H9 (cell line): ENCODE measurements at regions not wholly inside any gene's neighbourhood (a gene's known extent, or its start where the extent isn't known, plus 50 kb on each side); places are given as distances from the start of the nearest gene placed in this dataset.

Experiments
- DNase-seq: peaks from one replicate; pipeline ENCODE4 v3.0.0-alpha.2; 2017
- H2AFZ ChIP-seq: one replicate; pipeline ENCODE4 v1.6.1; 2013; ENCODE audit warnings: mild to moderate bottlenecking, low read length, control low read depth, moderate library complexity
- H2AK5ac ChIP-seq: 2 replicates; pipeline ENCODE4 v1.6.1; 2013; ENCODE audit warnings: low read length, control low read depth, mixed read lengths; ENCODE audit not compliant: insufficient read length
- H2BK120ac ChIP-seq: one replicate; pipeline ENCODE4 v1.6.1; 2013; ENCODE audit warnings: low read depth, mild to moderate bottlenecking, low read length, control low read depth, inconsistent platforms; ENCODE audit not compliant: poor library complexity, severe bottlenecking
- H2BK12ac ChIP-seq: 2 replicates; pipeline ENCODE4 v1.6.1; 2013; ENCODE audit warnings: low read length, control low read depth, mixed read lengths, low read depth; ENCODE audit not compliant: insufficient read length
- H2BK15ac ChIP-seq: 2 replicates; pipeline ENCODE4 v1.6.1; 2013; ENCODE audit warnings: low read depth, low read length, control low read depth
- H2BK20ac ChIP-seq: one replicate; pipeline ENCODE4 v1.6.1; 2013; ENCODE audit warnings: low read depth, mild to moderate bottlenecking, low read length, control low read depth, inconsistent platforms; ENCODE audit not compliant: poor library complexity, severe bottlenecking
- H2BK5ac ChIP-seq: 2 replicates; pipeline ENCODE4 v1.6.1; 2013; ENCODE audit warnings: low read length, control low read depth, mixed read lengths; ENCODE audit not compliant: insufficient read length
- H3K14ac ChIP-seq: 2 replicates; pipeline ENCODE4 v1.6.1; 2013; ENCODE audit warnings: low read length, control low read depth; ENCODE audit not compliant: insufficient read depth
- H3K18ac ChIP-seq: 2 replicates; pipeline ENCODE4 v1.6.1; 2013; ENCODE audit warnings: low read depth, mild to moderate bottlenecking, mixed read lengths, low read length, control low read depth; ENCODE audit not compliant: insufficient read length
- H3K23ac ChIP-seq: 2 replicates; pipeline ENCODE4 v1.6.1; 2013; ENCODE audit warnings: low read length, control low read depth, mixed read lengths, low read depth; ENCODE audit not compliant: insufficient read length
- H3K23me2 ChIP-seq: 2 replicates; pipeline ENCODE4 v1.6.1; 2013; ENCODE audit warnings: low read depth, mild to moderate bottlenecking, mixed read lengths, low read length, control low read depth; ENCODE audit not compliant: insufficient read length, poor library complexity, severe bottlenecking
- H3K27ac ChIP-seq: 2 replicates; pipeline ENCODE4 v1.5.1; 2013; ENCODE audit warnings: low read length, control low read depth, mixed read lengths, low read depth; ENCODE audit not compliant: insufficient read length
- H3K27me3 ChIP-seq: 2 replicates; pipeline ENCODE4 v1.6.1; 2013; ENCODE audit warnings: low read length, control low read depth, inconsistent platforms; ENCODE audit not compliant: insufficient read depth
- H3K4ac ChIP-seq: 2 replicates; pipeline ENCODE4 v1.6.1; 2013; ENCODE audit warnings: low read depth, mild to moderate bottlenecking, control low read depth, inconsistent platforms, low read length, moderate library complexity
- H3K4me1 ChIP-seq: 2 replicates; pipeline ENCODE4 v1.6.1; 2013; ENCODE audit warnings: low read length, control low read depth, inconsistent platforms; ENCODE audit not compliant: insufficient read depth
- H3K4me2 ChIP-seq: 2 replicates; pipeline ENCODE4 v1.6.1; 2013; ENCODE audit warnings: low read length, control low read depth, mixed read lengths; ENCODE audit not compliant: insufficient read length, insufficient read depth
- H3K56ac ChIP-seq: 2 replicates; pipeline ENCODE4 v1.6.1; 2013; ENCODE audit warnings: low read depth, mild to moderate bottlenecking, mixed read lengths, low read length, control low read depth; ENCODE audit not compliant: insufficient read length
- H3K79me1 ChIP-seq: 2 replicates; pipeline ENCODE4 v1.6.1; 2013; ENCODE audit warnings: low read depth, mild to moderate bottlenecking, moderate library complexity, low read length, control low read depth, inconsistent platforms; ENCODE audit not compliant: insufficient read depth, poor library complexity, severe bottlenecking
- H3K79me2 ChIP-seq: 2 replicates; pipeline ENCODE4 v1.6.1; 2013; ENCODE audit warnings: low read length, control low read depth, inconsistent platforms; ENCODE audit not compliant: insufficient read depth
- H3K9ac ChIP-seq: 2 replicates; pipeline ENCODE4 v1.6.1; 2013; ENCODE audit warnings: low read length, control low read depth, mixed read lengths; ENCODE audit not compliant: insufficient read length; ENCODE audit errors: extremely low read depth
- H3K9me3 ChIP-seq: one replicate; pipeline ENCODE4 v1.6.1; 2013; ENCODE audit warnings: low read depth, low read length, inconsistent platforms; ENCODE audit not compliant: control insufficient read depth
- H3T11ph ChIP-seq: one replicate; pipeline ENCODE4 v1.6.1; 2013; ENCODE audit warnings: mild to moderate bottlenecking, low read length, control low read depth, inconsistent platforms
- H4K20me1 ChIP-seq: one replicate; pipeline ENCODE4 v1.6.1; 2013; ENCODE audit not compliant: control insufficient read depth, insufficient read length, insufficient read depth
- H4K5ac ChIP-seq: 2 replicates; pipeline ENCODE4 v1.6.1; 2013; ENCODE audit warnings: low read depth, mild to moderate bottlenecking, mixed read lengths, low read length, control low read depth; ENCODE audit not compliant: insufficient read length
- H4K8ac ChIP-seq: replicated peaks from 2 replicates; pipeline ENCODE4 v1.6.1; 2013; ENCODE audit warnings: low read length, control low read depth, mixed read lengths, low read depth; ENCODE audit not compliant: insufficient read length
- H4K91ac ChIP-seq: 2 replicates; pipeline ENCODE4 v1.6.1; 2013; ENCODE audit warnings: low read depth, mild to moderate bottlenecking, moderate library complexity, mixed read lengths, low read length, control low read depth; ENCODE audit not compliant: insufficient read length
- H3K27ac Mint-ChIP-seq, 3 experiments: 2 replicates in 2 of 3; 3 replicates in 1 of 3; pipeline ENCODE4 v1.8.0; 2020 to 2021; ENCODE audit warnings: mixed read lengths in 3 of 3, mild to moderate bottlenecking in 1 of 3, moderate library complexity in 1 of 3
- H3K27me3 Mint-ChIP-seq: 2 replicates; pipeline ENCODE4 v1.8.0; 2021; ENCODE audit warnings: low read depth, mild to moderate bottlenecking, moderate library complexity, mixed read lengths
- H3K36me3 Mint-ChIP-seq, 3 experiments: 2 replicates in 2 of 3; 3 replicates in 1 of 3; pipeline ENCODE4 v1.8.0; 2020 to 2021; ENCODE audit warnings: low read depth in 3 of 3, mixed read lengths in 3 of 3; ENCODE audit not compliant: insufficient read depth in 1 of 3
- H3K4me1 Mint-ChIP-seq, 2 experiments: 2 replicates each; pipeline ENCODE4 v1.8.0; 2020; ENCODE audit warnings: mixed read lengths in 2 of 2
- H3K4me3 Mint-ChIP-seq, 2 experiments: 2 replicates in 1 of 2; 3 replicates in 1 of 2; pipeline ENCODE4 v1.8.0; 2020 to 2021; ENCODE audit warnings: mild to moderate bottlenecking in 2 of 2, mixed read lengths in 2 of 2, moderate library complexity in 1 of 2
- H3K9me3 Mint-ChIP-seq, 2 experiments: 2 replicates in 1 of 2; 3 replicates in 1 of 2; pipeline ENCODE4 v1.8.0; 2020; ENCODE audit warnings: mild to moderate bottlenecking in 2 of 2, mixed read lengths in 2 of 2, moderate library complexity in 1 of 2
- WGBS: extraction: QIAGEN DNeasy Blood & Tissue Kit; methylation state at CpG from one replicate; pipeline ENCODE4 v1.1.7; 2013; ENCODE audit warnings: missing lambda C conversion rate, low lambda C conversion rate, mixed read lengths; ENCODE audit not compliant: insufficient read length; ENCODE audit errors: extremely low coverage; 5-methylcytosine and 5-hydroxymethylcytosine counted together
- TF ChIP-seq, protein P1 (sequence below): fragments of 200-600 bp; sonication (generic); conservative IDR thresholded peaks from 3 replicates; pipeline ENCODE4 v1.8.0; 2021; ENCODE audit warnings: antibody characterized with exemption, mild to moderate bottlenecking

DNA sequence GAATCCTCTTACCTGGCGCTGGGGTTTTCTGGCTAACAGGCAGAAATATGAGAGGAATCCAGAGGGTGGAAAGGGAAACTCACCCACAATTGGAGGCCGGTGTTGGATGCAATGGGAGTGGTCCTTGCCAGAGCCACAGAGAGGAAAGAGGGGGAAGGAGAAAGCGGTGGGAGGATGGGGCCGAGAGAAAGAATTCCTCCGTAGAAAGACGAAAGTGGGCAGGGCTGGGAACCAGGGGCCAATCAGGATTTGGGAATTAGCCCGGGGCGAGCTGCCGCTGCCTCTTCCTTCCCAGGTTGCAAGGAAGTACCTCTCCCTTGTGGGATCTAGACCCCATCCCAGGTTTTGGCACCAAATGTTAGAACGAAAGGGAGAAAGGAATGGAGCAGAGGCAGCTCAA, 83.1 kb upstream of the SPIN4 start:
- no peak overlapping the region for H3K27ac Mint-ChIP-seq
- H3K9me3 Mint-ChIP-seq: peaks cover 27 to 40% of the 10 kb centered on the region in 2 experiments
- peaks cover 14 to 21% (median 17%) of the 10 kb centered on the region in 3 experiments; a peak in 5 of 7 replicates for H3K36me3 Mint-ChIP-seq

More for the DNA sequence above, 83.1 kb upstream of the SPIN4 start:
- Histone ChIP-seq H2BK20ac (no peak overlapping the region), H4K20me1 (no peaks in the 10 kb centered on the region), H2BK120ac (no peak overlapping the region), H4K91ac (no peak overlapping the region), H4K5ac (no peak overlapping the region), H3K27me3 (no peaks in the 10 kb centered on the region), H3K4ac (no peak overlapping the region), H3K23me2 (no peaks in the 10 kb centered on the region), H3K18ac (no peak overlapping the region), H3K14ac (no peak overlapping the region), H4K8ac (no peak overlapping the region), H3K79me2 (no peaks in the 10 kb centered on the region), H2BK15ac (no peak overlapping the region), H2AFZ (no peak overlapping the region), H3K23ac (no peak overlapping the region), H3K4me2 (no peak overlapping the region), H3K56ac (no peak overlapping the region), H3K9ac (no peak overlapping the region), H3K27ac (no peak overlapping the region), H3K9me3 (peaks cover 42% of the 10 kb centered on the region), H2BK5ac (no peak overlapping the region), H2AK5ac (no peak overlapping the region), H2BK12ac (no peak overlapping the region), H3T11ph (no peak overlapping the region), H3K4me1 (no peaks in the 10 kb centered on the region), H3K79me1 (no peaks in the 10 kb centered on the region)
- TF ChIP-seq, protein P1, sequence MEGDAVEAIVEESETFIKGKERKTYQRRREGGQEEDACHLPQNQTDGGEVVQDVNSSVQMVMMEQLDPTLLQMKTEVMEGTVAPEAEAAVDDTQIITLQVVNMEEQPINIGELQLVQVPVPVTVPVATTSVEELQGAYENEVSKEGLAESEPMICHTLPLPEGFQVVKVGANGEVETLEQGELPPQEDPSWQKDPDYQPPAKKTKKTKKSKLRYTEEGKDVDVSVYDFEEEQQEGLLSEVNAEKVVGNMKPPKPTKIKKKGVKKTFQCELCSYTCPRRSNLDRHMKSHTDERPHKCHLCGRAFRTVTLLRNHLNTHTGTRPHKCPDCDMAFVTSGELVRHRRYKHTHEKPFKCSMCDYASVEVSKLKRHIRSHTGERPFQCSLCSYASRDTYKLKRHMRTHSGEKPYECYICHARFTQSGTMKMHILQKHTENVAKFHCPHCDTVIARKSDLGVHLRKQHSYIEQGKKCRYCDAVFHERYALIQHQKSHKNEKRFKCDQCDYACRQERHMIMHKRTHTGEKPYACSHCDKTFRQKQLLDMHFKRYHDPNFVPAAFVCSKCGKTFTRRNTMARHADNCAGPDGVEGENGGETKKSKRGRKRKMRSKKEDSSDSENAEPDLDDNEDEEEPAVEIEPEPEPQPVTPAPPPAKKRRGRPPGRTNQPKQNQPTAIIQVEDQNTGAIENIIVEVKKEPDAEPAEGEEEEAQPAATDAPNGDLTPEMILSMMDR: no peak
- no peak for DNase-seq
- no CpG with 5 or more reads among the region's 10 CpGs for WGBS
- H3K4me3 Mint-ChIP-seq: no peak overlapping the region; a peak in 1 of 5 replicates
- no peaks in the 10 kb centered on the region; a peak in 1 of 4 replicates for H3K4me1 Mint-ChIP-seq
- no peaks in the 10 kb centered on the region for H3K27me3 Mint-ChIP-seq
